ENCODE measurements at regions not wholly inside any gene's neighbourhood (a gene's known extent, or its start where the extent isn't known, plus 50 kb on each side); places are given as distances from the start of the nearest gene placed in this dataset.

DNA sequence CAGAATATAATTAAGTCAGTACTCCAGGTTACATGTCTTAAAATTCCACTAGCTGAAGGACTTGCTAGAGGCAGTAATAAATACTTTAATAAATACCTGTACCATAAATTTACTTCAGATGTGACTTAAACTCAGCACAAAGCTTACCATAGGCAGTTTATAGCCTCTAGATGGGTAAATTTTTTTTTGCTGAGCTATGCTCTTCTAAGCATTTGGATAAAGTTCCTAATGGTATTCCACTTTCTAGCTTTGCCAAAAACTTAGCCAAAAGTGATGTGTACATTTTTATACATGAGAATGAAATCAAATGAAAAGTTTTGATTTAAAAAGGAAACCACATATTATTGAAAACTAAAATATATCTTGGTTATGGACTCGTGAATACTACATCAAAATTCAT lies 63.7 kb upstream of the DHX40 start:
- H3K4me1 ChIP-seq (replicated peaks in 1 of 2): no peaks in the 10 kb centered on the region
- no peak for TF ChIP-seq POLR2A (IDR thresholded peaks at IDR 0.05)
- TF ChIP-seq, protein P1, sequence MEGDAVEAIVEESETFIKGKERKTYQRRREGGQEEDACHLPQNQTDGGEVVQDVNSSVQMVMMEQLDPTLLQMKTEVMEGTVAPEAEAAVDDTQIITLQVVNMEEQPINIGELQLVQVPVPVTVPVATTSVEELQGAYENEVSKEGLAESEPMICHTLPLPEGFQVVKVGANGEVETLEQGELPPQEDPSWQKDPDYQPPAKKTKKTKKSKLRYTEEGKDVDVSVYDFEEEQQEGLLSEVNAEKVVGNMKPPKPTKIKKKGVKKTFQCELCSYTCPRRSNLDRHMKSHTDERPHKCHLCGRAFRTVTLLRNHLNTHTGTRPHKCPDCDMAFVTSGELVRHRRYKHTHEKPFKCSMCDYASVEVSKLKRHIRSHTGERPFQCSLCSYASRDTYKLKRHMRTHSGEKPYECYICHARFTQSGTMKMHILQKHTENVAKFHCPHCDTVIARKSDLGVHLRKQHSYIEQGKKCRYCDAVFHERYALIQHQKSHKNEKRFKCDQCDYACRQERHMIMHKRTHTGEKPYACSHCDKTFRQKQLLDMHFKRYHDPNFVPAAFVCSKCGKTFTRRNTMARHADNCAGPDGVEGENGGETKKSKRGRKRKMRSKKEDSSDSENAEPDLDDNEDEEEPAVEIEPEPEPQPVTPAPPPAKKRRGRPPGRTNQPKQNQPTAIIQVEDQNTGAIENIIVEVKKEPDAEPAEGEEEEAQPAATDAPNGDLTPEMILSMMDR (IDR thresholded peaks at IDR 0.05): no peak
- H3K4me3 ChIP-seq: no peak overlapping the region
- 67 to 86% (median 74%) methylated on average over 1 of the region's 1 CpG for WGBS, 4 donors
- no peaks in the 10 kb centered on the region for H3K36me3 ChIP-seq (replicated peaks in 1 of 2)
- no peaks in the 10 kb centered on the region for H3K9me3 ChIP-seq (replicated peaks in 1 of 3)
- DNase-seq: no peak
- no peak overlapping the region for H3K27ac ChIP-seq
- intact Hi-C loops (cut with DNase I): no loop called here
- H3K27me3 ChIP-seq: no peaks in the 10 kb centered on the region

DNA sequence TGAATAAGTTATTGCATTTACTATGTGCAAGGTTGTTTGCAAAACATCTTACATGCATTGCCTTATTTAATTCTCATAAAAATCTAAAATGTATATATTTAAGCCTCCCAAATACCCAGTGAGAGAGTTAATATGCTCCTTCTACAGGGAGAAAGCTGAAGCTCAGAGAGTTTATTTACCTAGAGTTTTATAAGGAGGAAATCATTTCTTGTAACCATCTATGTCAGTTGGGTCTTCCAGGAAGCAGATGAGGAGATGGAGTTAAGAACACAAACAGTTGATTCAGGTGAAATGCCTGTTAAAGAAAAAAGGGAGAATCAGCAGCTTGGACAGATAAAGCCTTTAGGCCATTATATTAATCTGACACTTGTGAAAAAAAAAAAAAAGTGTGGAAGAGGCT lies 62.6 kb upstream of the DHX40 start:
- intact Hi-C loops (cut with DNase I): no loop called here
- Histone ChIP-seq H3K27me3 (no peaks in the 10 kb centered on the region), H3K27ac (no peak overlapping the region), H3K4me3 (no peak overlapping the region), H3K9me3 (replicated peaks in 1 of 3) (no peaks in the 10 kb centered on the region), H3K4me1 (replicated peaks in 1 of 2) (peaks cover 0 to 8% of the 10 kb centered on the region in 2 donors), H3K36me3 (replicated peaks in 1 of 2) (no peaks in the 10 kb centered on the region)
- no peak for TF ChIP-seq POLR2A (IDR thresholded peaks at IDR 0.05)
- TF ChIP-seq, protein P1 (IDR thresholded peaks at IDR 0.05): no peak
- no peak for DNase-seq

DNA sequence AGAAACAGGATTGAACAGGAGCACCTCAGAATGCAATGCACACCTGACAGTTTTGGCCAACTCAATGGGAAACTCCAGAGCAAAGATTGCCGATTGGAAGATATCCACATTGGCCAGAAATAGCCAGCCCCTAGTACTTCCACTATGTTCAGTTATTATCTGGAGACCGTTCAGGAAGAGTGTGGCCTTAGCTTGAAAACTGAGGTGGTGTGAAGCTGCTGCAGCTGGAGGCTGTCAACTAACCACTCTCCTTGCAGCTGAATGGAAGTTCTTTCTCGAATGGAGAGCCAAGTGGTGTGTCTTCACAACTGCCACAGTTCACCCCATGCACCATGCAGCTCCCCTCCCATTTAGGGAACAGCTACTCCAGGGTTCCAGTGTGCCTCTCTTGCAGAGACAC lies 61.9 kb upstream of the DHX40 start:
- Histone ChIP-seq H3K36me3 (replicated peaks in 1 of 2) (no peaks in the 10 kb centered on the region), H3K4me3 (no peak overlapping the region), H3K4me1 (replicated peaks in 1 of 2) (peaks cover 0 to 8% of the 10 kb centered on the region in 2 donors), H3K27me3 (no peaks in the 10 kb centered on the region), H3K27ac (no peak overlapping the region), H3K9me3 (replicated peaks in 1 of 3) (no peaks in the 10 kb centered on the region)
- DNase-seq: no peak
- TF ChIP-seq POLR2A (IDR thresholded peaks at IDR 0.05): no peak
- TF ChIP-seq, protein P1 (IDR thresholded peaks at IDR 0.05): no peak
- WGBS, 4 donors: 71 to 86% (median 84%) methylated on average over 3 of the region's 3 CpGs
- intact Hi-C loops (cut with DNase I): no loop called here

DNA sequence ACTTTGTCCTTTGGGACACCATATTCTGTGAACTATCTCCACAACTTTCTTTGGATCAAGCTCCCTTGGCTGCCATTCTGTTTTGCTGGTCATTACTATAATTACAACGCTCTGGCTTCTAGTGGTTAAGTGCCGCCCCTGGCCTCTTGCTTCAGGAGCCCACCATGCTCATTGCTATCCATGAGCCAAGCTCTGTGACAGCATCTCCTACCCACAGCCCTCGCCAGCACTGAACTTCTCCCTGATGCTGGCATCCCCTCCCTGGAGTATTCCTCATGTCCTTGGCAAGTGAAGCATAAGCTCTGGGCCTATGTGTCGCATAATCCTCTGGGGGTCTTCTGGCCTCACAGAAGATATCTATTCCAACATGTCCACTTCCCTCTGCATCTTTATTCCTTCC lies 60.6 kb upstream of the DHX40 start:
- peaks cover 0 to 8% of the 10 kb centered on the region in 2 donors for H3K4me1 ChIP-seq (replicated peaks in 1 of 2)
- no peak overlapping the region for H3K27ac ChIP-seq
- no peaks in the 10 kb centered on the region for H3K27me3 ChIP-seq
- intact Hi-C loops (cut with DNase I): no loop called here
- no peaks in the 10 kb centered on the region for H3K9me3 ChIP-seq (replicated peaks in 1 of 3)
- H3K36me3 ChIP-seq (replicated peaks in 1 of 2): no peaks in the 10 kb centered on the region
- WGBS, 4 donors: 92 to 96% (median 95%) methylated on average over 4 of the region's 4 CpGs
- no peak overlapping the region for H3K4me3 ChIP-seq
- no peak for DNase-seq
- no peak for TF ChIP-seq POLR2A (IDR thresholded peaks at IDR 0.05)
- TF ChIP-seq, protein P1 (IDR thresholded peaks at IDR 0.05): no peak
